ENCODE measurements at regions not wholly inside any gene's neighbourhood (a gene's known extent, or its start where the extent isn't known, plus 50 kb on each side); places are given as distances from the start of the nearest gene placed in this dataset.

- DNase-seq (ENCODE audit: low spot score), result no peak
Observed at GRCh38 chr2:160956243-160956802, 203.9 kb upstream of the TANK start.

- no peak for DNase-seq (ENCODE audit: low spot score)
Observed at GRCh38 chr2:160963957-160964356, 196.3 kb upstream of the TANK start.

- no peak for DNase-seq (ENCODE audit: low spot score)
Observed at GRCh38 chr2:160967523-160967922, 192.7 kb upstream of the TANK start.

- no peak for DNase-seq (ENCODE audit: low spot score)
Observed at GRCh38 chr2:160968183-160968582, 192.0 kb upstream of the TANK start.

GRCh38 chr2:160970052-160970965, 189.9 kb upstream of the TANK start:
- DNase-seq (ENCODE audit: low spot score), result peak; percentile 81

- DNase-seq (ENCODE audit: low spot score), result no peak
Observed at GRCh38 chr2:160973991-160974390, 186.2 kb upstream of the TANK start.

- DNase-seq (ENCODE audit: low spot score), result no peak
Observed at GRCh38 chr2:160974803-160975202, 185.4 kb upstream of the TANK start.

GRCh38 chr2:160976797-160977196, 183.4 kb upstream of the TANK start:
- no peak for DNase-seq (ENCODE audit: low spot score)

- DNase-seq (ENCODE audit: low spot score), result no peak
Observed at GRCh38 chr2:160977376-160977775, 182.9 kb upstream of the TANK start.

GRCh38 chr2:160977854-160978253, 182.4 kb upstream of the TANK start:
- no peak for DNase-seq (ENCODE audit: low spot score)

- DNase-seq (ENCODE audit: low spot score), result no peak
Observed at GRCh38 chr2:160984426-160985077, 175.7 kb upstream of the TANK start.

GRCh38 chr2:160989778-160990177, 170.4 kb upstream of the TANK start:
- DNase-seq (ENCODE audit: low spot score), result no peak

- no peak for DNase-seq (ENCODE audit: low spot score)
Observed at GRCh38 chr2:160993654-160994061, 166.6 kb upstream of the TANK start.

GRCh38 chr2:160994141-160995002, 165.9 kb upstream of the TANK start:
- peak; percentile 62 for DNase-seq (ENCODE audit: low spot score)

GRCh38 chr2:160996584-160996983, 163.6 kb upstream of the TANK start:
- no peak for DNase-seq (ENCODE audit: low spot score)

- no peak for DNase-seq (ENCODE audit: low spot score)
Observed at GRCh38 chr2:161004379-161004778, 155.8 kb upstream of the TANK start.

GRCh38 chr2:161005170-161005569, 155.1 kb upstream of the TANK start:
- DNase-seq (ENCODE audit: low spot score), result no peak

GRCh38 chr2:161008311-161008710, 151.9 kb upstream of the TANK start:
- no peak for DNase-seq (ENCODE audit: low spot score)

- DNase-seq (ENCODE audit: low spot score), result no peak
Observed at GRCh38 chr2:161010503-161011015, 149.7 kb upstream of the TANK start.

GRCh38 chr2:161017780-161018470, 142.3 kb upstream of the TANK start:
- no peak for DNase-seq (ENCODE audit: low spot score)

- DNase-seq (ENCODE audit: low spot score), result no peak
Observed at GRCh38 chr2:161019311-161019710, 140.9 kb upstream of the TANK start.
